ENCODE measurements at regions not wholly inside any gene's neighbourhood (a gene's known extent, or its start where the extent isn't known, plus 50 kb on each side); places are given as distances from the start of the nearest gene placed in this dataset.

DNA sequence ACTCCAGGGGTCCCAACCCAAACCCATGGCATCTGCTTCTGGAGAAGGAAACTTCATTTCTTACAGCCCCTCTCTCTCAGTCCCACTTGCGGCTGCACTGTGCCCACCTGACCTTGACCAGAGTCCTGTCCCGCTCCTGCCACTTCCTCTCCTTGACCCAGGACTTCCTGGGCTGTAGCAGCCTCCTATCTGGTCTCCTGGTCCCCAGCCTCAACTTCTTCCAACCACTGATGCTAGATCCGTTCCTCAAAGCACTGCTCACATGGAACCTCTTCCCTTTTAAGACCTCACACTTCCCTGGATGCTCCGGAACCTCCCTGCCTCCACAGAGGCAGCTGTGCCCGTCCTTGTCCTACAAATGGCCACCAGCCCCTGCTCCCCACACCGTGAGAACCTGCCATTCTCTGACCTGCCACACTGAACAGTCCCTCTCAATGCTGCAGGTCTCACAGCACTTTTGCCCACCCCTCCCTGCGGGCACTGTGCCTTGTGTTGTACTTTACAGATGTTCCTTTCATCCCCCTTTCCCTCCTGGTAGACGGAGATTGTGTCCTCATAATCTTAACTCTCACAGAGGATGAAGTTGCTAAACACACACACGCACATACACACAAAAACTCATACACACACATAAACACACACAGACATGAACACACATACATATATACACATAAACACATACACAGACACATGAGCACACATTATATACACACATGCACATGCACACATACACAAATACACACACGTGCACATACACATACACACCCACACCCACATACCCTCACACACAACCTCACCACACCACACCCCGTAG, 59.6 kb upstream of the NXT1 start:
- TF ChIP-seq CTCF (IDR thresholded peaks at IDR 0.05), result no peak
- no peak for TF ChIP-seq EP300 (IDR thresholded peaks at IDR 0.05)
- TF ChIP-seq, protein P1, sequence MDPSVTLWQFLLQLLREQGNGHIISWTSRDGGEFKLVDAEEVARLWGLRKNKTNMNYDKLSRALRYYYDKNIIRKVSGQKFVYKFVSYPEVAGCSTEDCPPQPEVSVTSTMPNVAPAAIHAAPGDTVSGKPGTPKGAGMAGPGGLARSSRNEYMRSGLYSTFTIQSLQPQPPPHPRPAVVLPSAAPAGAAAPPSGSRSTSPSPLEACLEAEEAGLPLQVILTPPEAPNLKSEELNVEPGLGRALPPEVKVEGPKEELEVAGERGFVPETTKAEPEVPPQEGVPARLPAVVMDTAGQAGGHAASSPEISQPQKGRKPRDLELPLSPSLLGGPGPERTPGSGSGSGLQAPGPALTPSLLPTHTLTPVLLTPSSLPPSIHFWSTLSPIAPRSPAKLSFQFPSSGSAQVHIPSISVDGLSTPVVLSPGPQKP (IDR thresholded peaks at IDR 0.05; ENCODE audit: low read depth, low read length), result no peak
- TF ChIP-seq SMC3 (IDR thresholded peaks at IDR 0.05), result no peak
